H1 (cell line): ENCODE measurements at regions not wholly inside any gene's neighbourhood (a gene's known extent, or its start where the extent isn't known, plus 50 kb on each side); places are given as distances from the start of the nearest gene placed in this dataset.

ENCODE experiments used
- CTCF ChIA-PET: fragments of 300-600 bp; sonication (Branson Sonifier 250); formaldehyde crosslinking; loops from one replicate; lab custom pipeline; 2021; ENCODE audit not compliant: partially characterized antibody; lab: Charles Lee
- POLR2A ChIA-PET: fragments of 300-600 bp; sonication (Branson Sonifier 250); formaldehyde crosslinking; loops from one replicate; lab custom pipeline; 2021; ENCODE audit warnings: inconsistent platforms; ENCODE audit not compliant: partially characterized antibody; lab: Charles Lee
- DNase-seq, 2 experiments: peaks; one replicate each; pipeline versions ENCODE4 v3.0.0 to v3.0.0-alpha.2; 2010 to 2022; ENCODE audit warnings: low spot score in 2 of 2, low read depth in 1 of 2, mixed read lengths in 1 of 2
- FAIRE-seq: peaks from 2 replicates; lab custom pipeline; 2011; peaks lifted over from hg19 to GRCh38; lab: Jason Lieb, UNC
- H2AFZ ChIP-seq: 2 replicates; pipeline ENCODE4 v1.8.1; 2012; ENCODE audit warnings: low read length, inconsistent platforms
- H2AK5ac ChIP-seq: 2 replicates; pipeline ENCODE4 v1.6.1; 2013; ENCODE audit warnings: low read depth, low read length
- H2BK120ac ChIP-seq: replicated peaks from 2 replicates; pipeline ENCODE3; 2013; ENCODE audit warnings: low read depth, low read length, inconsistent platforms
- H2BK12ac ChIP-seq: 2 replicates; pipeline ENCODE4 v1.6.1; 2013; ENCODE audit warnings: low read depth, low read length
- H2BK15ac ChIP-seq: 2 replicates; pipeline ENCODE4 v1.6.1; 2013; ENCODE audit warnings: low read length
- H2BK20ac ChIP-seq: 2 replicates; pipeline ENCODE4 v1.6.1; 2013; ENCODE audit warnings: low read length
- H2BK5ac ChIP-seq: 2 replicates; pipeline ENCODE4 v1.6.1; 2013; ENCODE audit warnings: low read depth, low read length
- H3K14ac ChIP-seq: 2 replicates; pipeline ENCODE4 v1.6.1; 2013; ENCODE audit warnings: inconsistent platforms; ENCODE audit not compliant: insufficient read length
- H3K18ac ChIP-seq: 2 replicates; pipeline ENCODE4 v1.6.1; 2013; ENCODE audit warnings: low read length; ENCODE audit errors: extremely low read depth
- H3K23ac ChIP-seq: 2 replicates; pipeline ENCODE4 v1.6.1; 2013; ENCODE audit warnings: inconsistent platforms; ENCODE audit not compliant: insufficient read length
- H3K23me2 ChIP-seq: 2 replicates; pipeline ENCODE4 v1.6.1; 2013; ENCODE audit warnings: low read depth, low read length
- H3K27ac ChIP-seq: 2 replicates; pipeline ENCODE4 v1.6.1; 2011; ENCODE audit warnings: low read depth, low read length, inconsistent platforms
- H3K27me3 ChIP-seq, 4 experiments: replicated peaks in 1 of 4; 1 replicate in 1 of 4; 2 replicates in 3 of 4; pipeline versions ENCODE4 v1.6.1 to v1.8.1; 2011 to 2013; ENCODE audit warnings: low read length in 3 of 4, mild to moderate bottlenecking in 3 of 4, inconsistent platforms in 2 of 4, mixed read lengths in 2 of 4, moderate library complexity in 1 of 4; ENCODE audit not compliant: control insufficient read depth in 3 of 4, insufficient read depth in 3 of 4; ENCODE audit errors: extremely low read depth in 1 of 4
- H3K36me3 ChIP-seq, 4 experiments: 2 replicates each; pipeline versions ENCODE4 v1.6.1 to v1.8.1; 2011 to 2013; ENCODE audit warnings: mild to moderate bottlenecking in 4 of 4, low read length in 3 of 4, moderate library complexity in 2 of 4, control low read depth in 1 of 4, inconsistent platforms in 1 of 4; ENCODE audit not compliant: insufficient read depth in 4 of 4, control insufficient read depth in 2 of 4
- H3K4ac ChIP-seq: replicated peaks from 2 replicates; pipeline ENCODE3; 2013; ENCODE audit warnings: low read length, low read depth, mixed read lengths, inconsistent platforms; ENCODE audit not compliant: insufficient read length
- H3K4me1 ChIP-seq, 4 experiments: replicated peaks in 1 of 4; 1 replicate in 1 of 4; 2 replicates in 3 of 4; pipeline versions ENCODE4 v1.6.1 to v1.8.1; 2011 to 2013; ENCODE audit warnings: low read length in 3 of 4, inconsistent platforms in 2 of 4, mixed read lengths in 1 of 4; ENCODE audit not compliant: insufficient read depth in 4 of 4, control insufficient read depth in 3 of 4
- H3K4me2 ChIP-seq, 2 experiments: 2 replicates each; pipeline versions ENCODE4 v1.6.1 to v1.8.1; 2011 to 2013; ENCODE audit warnings: low read depth in 2 of 2, low read length in 2 of 2, control low read depth in 1 of 2, inconsistent platforms in 1 of 2, mild to moderate bottlenecking in 1 of 2; ENCODE audit not compliant: insufficient read depth in 1 of 2
- H3K4me3 ChIP-seq, 4 experiments: fragments of 200-600, 300-600 bp in 1 of 4; sonication (generic), shearing (Covaris generic), sonication (Bioruptor Twin) in 1 of 4; 2 replicates each; pipeline versions ENCODE4 v1.5.1 to v1.8.1; 2011 to 2016; ENCODE audit warnings: low read length in 4 of 4, low read depth in 3 of 4, control low read depth in 2 of 4, inconsistent platforms in 2 of 4, mild to moderate bottlenecking in 2 of 4, mixed read lengths in 1 of 4, moderate library complexity in 1 of 4; ENCODE audit not compliant: insufficient read depth in 2 of 4; ENCODE audit errors: extremely low read depth in 1 of 4
- H3K56ac ChIP-seq: replicated peaks from 2 replicates; pipeline ENCODE3; 2013; ENCODE audit warnings: low read depth, mild to moderate bottlenecking, mixed read lengths, low read length, inconsistent platforms; ENCODE audit not compliant: insufficient read length
- H3K79me1 ChIP-seq: 2 replicates; pipeline ENCODE4 v1.6.1; 2013; ENCODE audit warnings: low read depth, low read length, control low read depth
- H3K79me2 ChIP-seq, 2 experiments: 2 replicates each; pipeline versions ENCODE4 v1.6.1 to v1.8.1; 2012 to 2013; ENCODE audit warnings: low read length in 2 of 2, mild to moderate bottlenecking in 2 of 2, inconsistent platforms in 1 of 2; ENCODE audit not compliant: insufficient read depth in 2 of 2, control insufficient read depth in 1 of 2
- H3K9ac ChIP-seq, 4 experiments: replicated peaks in 1 of 4; 1 replicate in 1 of 4; 2 replicates in 3 of 4; pipeline versions ENCODE4 v1.6.1 to v1.8.1; 2011 to 2013; ENCODE audit warnings: low read depth in 3 of 4, low read length in 3 of 4, control low read depth in 2 of 4, mild to moderate bottlenecking in 2 of 4, moderate library complexity in 2 of 4, inconsistent platforms in 1 of 4; ENCODE audit errors: extremely low read depth in 1 of 4
- H3K9me3 ChIP-seq, 2 experiments: 2 replicates each; pipeline versions ENCODE4 v1.6.1 to v1.8.1; 2012 to 2013; ENCODE audit warnings: mild to moderate bottlenecking in 2 of 2, moderate library complexity in 2 of 2, control low read depth in 1 of 2, inconsistent platforms in 1 of 2, low read depth in 1 of 2, low read length in 1 of 2, mixed read lengths in 1 of 2; ENCODE audit not compliant: insufficient read depth in 2 of 2
- H4K20me1 ChIP-seq, 2 experiments: replicated peaks in 1 of 2; 2 replicates each; pipeline versions ENCODE3 to v1.8.1; 2011 to 2013; ENCODE audit warnings: inconsistent platforms in 2 of 2, low read length in 2 of 2, mild to moderate bottlenecking in 1 of 2; ENCODE audit not compliant: insufficient read depth in 2 of 2, control insufficient read depth in 1 of 2
- H4K5ac ChIP-seq: 2 replicates; pipeline ENCODE4 v1.6.1; 2013; ENCODE audit warnings: low read length, low read depth, mixed read lengths, inconsistent platforms; ENCODE audit not compliant: insufficient read length
- H4K8ac ChIP-seq: 2 replicates; pipeline ENCODE4 v1.8.0; 2013; ENCODE audit warnings: mild to moderate bottlenecking, moderate library complexity, low read length, inconsistent platforms; ENCODE audit not compliant: insufficient read depth; ENCODE audit errors: extremely low read depth
- H4K91ac ChIP-seq: replicated peaks from 2 replicates; pipeline ENCODE3; 2013; ENCODE audit warnings: low read length, mixed read lengths, inconsistent platforms; ENCODE audit not compliant: insufficient read length
- EGR1 ChIP-seq: IDR thresholded peaks from 2 replicates; pipeline ENCODE4 v1.6.1; 2011; ENCODE audit warnings: low read depth, low read length, borderline replicate concordance
- EP300 ChIP-seq, 2 experiments: IDR thresholded peaks; 1 replicate in 1 of 2; 2 replicates in 1 of 2; pipeline ENCODE4 v1.6.1; 2011 to 2012; ENCODE audit warnings: low read depth in 2 of 2, low read length in 2 of 2, mild to moderate bottlenecking in 2 of 2, borderline replicate concordance in 1 of 2, inconsistent platforms in 1 of 2, moderate library complexity in 1 of 2
- JUN ChIP-seq: IDR thresholded peaks from 2 replicates; pipeline ENCODE4 v1.6.1; 2011; ENCODE audit warnings: low read depth, mild to moderate bottlenecking, improper control_type of control experiment, low read length
- MAFK ChIP-seq: IDR thresholded peaks from 2 replicates; pipeline ENCODE4 v1.6.1; 2012; ENCODE audit warnings: low read depth, mild to moderate bottlenecking, improper control_type of control experiment, low read length
- NANOG ChIP-seq: IDR thresholded peaks from 2 replicates; pipeline ENCODE4 v1.6.1; 2011; ENCODE audit warnings: low read length, low read depth, mild to moderate bottlenecking, inconsistent platforms; ENCODE audit not compliant: insufficient read depth, poor library complexity, severe bottlenecking

GRCh38 chr13:47457626-47458025 lies 543.4 kb downstream of the SUCLA2 start:
- Histone ChIP-seq H3K9ac (no peak overlapping the region), H3K27me3 (no peaks in the 10 kb centered on the region), H2BK120ac (no peak overlapping the region), H3K79me2 (no peaks in the 10 kb centered on the region), H3K4me2 (no peak overlapping the region), H4K91ac (no peak overlapping the region), H2BK5ac (no peak overlapping the region), H3K27ac (no peak overlapping the region), H3K23ac (no peak overlapping the region), H4K5ac (no peak overlapping the region), H3K4me1 (peaks cover 0 to 4% (median 2%) of the 10 kb centered on the region in 4 experiments; a peak in 6 of 7 replicates), H3K9me3 (no peaks in the 10 kb centered on the region), H3K4ac (no peak overlapping the region), H3K56ac (no peak overlapping the region), H3K4me3 (no peak overlapping the region), H2AK5ac (no peak overlapping the region), H3K14ac (no peak overlapping the region), H2BK20ac (no peak overlapping the region), H3K18ac (no peak overlapping the region), H3K23me2 (no peaks in the 10 kb centered on the region), H3K79me1 (no peaks in the 10 kb centered on the region), H3K36me3 (no peaks in the 10 kb centered on the region), H4K20me1 (no peaks in the 10 kb centered on the region), H2BK12ac (no peak overlapping the region), H4K8ac (no peak overlapping the region), H2BK15ac (no peak overlapping the region), H2AFZ (no peak overlapping the region)
- TF ChIP-seq MAFK (no peak), EGR1 (no peak), EP300 (IDR thresholded peaks at IDR 0.05; ENCODE audit: borderline replicate concordance in 1 of 2, low read depth in 2 of 2, low read length in 2 of 2) (no peak), NANOG (no peak), JUN (no peak)
- ChIA-PET CTCF (no interaction called here), POLR2A (no interaction called here)
- DNase-seq (no peak), FAIRE-seq (no peak)
